ENCODE measurements at regions not wholly inside any gene's neighbourhood (a gene's known extent, or its start where the extent isn't known, plus 50 kb on each side); places are given as distances from the start of the nearest gene placed in this dataset.
"Not testable (repeated sequence)": the region's sequence is repeated elsewhere in the genome, so short reads cannot be mapped to it uniquely, and the experiment has no call there.

DNA sequence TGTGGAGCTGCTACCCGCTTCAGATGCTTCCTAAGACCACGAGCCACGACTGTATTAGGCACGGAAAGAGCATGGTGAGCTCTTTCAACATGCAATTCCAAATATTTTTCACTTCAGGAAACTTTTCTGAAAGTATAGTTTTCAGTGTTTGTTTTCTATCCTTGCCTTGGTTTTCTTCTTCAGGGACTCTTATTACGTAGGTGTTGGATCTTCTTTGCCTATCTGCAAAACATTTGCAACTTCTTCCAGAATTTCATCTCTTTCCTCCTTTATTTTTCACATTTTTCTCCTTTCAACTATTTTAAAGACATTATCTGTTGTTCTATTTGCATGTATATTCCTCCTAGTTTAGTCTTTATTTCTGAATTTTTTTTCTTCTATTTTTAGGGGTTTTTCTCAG, 148.9 kb upstream of the LSM14A start:
- Histone ChIP-seq H3K4me1 (ENCODE audit: control insufficient read depth, insufficient read depth, low read length) (no peaks in the 10 kb centered on the region), H3K4me3 (ENCODE audit: low read length in 2 of 2) (no peak overlapping the region), H3K27ac (ENCODE audit: low read length) (no peak overlapping the region), H3K27me3 (ENCODE audit: control insufficient read depth in 1 of 2, insufficient read depth in 2 of 2, low read length in 2 of 2) (no peaks in the 10 kb centered on the region), H3K9ac (ENCODE audit: low read length in 2 of 2) (no peak overlapping the region), H3K36me3 (ENCODE audit: control insufficient read depth in 2 of 2, insufficient read depth in 2 of 2, low read length in 2 of 2) (no peaks in the 10 kb centered on the region), H3K9me3 (ENCODE audit: control insufficient read depth in 2 of 2, low read length in 2 of 2) (peaks cover 14 to 21% of the 10 kb centered on the region in 2 donors)

DNA sequence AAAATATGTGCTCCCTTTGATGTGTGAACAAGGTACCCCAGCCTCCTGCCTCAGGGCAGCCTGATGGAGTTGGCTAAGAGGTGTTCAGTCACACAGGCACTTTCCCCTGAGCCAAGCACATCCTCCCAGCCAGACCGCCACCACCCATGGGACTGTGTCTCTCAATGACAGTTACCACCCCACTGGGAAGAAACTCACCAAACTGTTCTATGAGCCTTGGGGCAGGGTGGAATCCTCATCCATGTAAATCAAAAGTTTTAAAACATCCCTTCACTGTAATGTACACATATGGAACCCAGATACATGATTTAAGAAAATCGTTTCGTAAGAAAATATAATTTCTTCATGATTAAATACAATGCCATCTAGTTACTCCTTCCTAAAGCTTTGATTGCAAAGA, 138.4 kb upstream of the LSM14A start:
- H3K36me3 ChIP-seq (ENCODE audit: control insufficient read depth in 2 of 2, insufficient read depth in 2 of 2, low read length in 2 of 2) = no peaks in the 10 kb centered on the region
- H3K27ac ChIP-seq (ENCODE audit: low read length) = no peak overlapping the region
- H3K9ac ChIP-seq (ENCODE audit: low read length in 2 of 2) = no peak overlapping the region
- no peaks in the 10 kb centered on the region for H3K9me3 ChIP-seq (ENCODE audit: control insufficient read depth in 2 of 2, low read length in 2 of 2)
- H3K27me3 ChIP-seq (ENCODE audit: control insufficient read depth in 1 of 2, insufficient read depth in 2 of 2, low read length in 2 of 2) = peaks cover 4 to 5% of the 10 kb centered on the region in 2 donors
- H3K4me3 ChIP-seq (ENCODE audit: low read length in 2 of 2) = no peak overlapping the region
- H3K4me1 ChIP-seq (ENCODE audit: control insufficient read depth, insufficient read depth, low read length) = no peaks in the 10 kb centered on the region

DNA sequence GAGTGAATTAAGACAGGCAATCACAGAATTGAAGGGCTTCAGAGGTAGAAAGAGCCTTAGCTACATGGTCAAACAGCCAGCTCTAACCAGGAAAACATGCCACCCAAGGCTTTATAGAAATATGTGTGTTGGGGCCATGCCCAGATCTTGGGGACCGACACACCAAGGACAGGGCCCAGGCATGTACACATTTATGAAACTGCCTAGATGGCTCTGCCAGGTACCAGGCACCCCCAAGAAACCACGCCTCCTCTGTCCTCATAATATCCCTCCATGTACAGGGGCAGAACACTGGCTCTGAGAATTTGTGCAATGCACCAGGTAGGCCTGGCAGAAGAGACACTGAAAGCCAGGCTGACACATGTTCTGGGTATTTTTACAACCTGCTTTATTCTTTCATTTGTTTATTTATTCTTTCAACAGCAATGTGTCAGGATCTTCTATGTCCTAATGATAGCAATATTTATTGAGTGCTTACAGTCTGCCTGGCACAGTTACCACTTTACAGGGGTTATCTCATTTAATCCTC, 137.9 kb upstream of the LSM14A start:
- Histone ChIP-seq H3K27me3 (ENCODE audit: control insufficient read depth in 1 of 2, insufficient read depth in 2 of 2, low read length in 2 of 2) (peaks cover 4 to 5% of the 10 kb centered on the region in 2 donors), H3K27ac (ENCODE audit: low read length) (no peak overlapping the region), H3K9ac (ENCODE audit: low read length in 2 of 2) (no peak overlapping the region), H3K36me3 (ENCODE audit: control insufficient read depth in 2 of 2, insufficient read depth in 2 of 2, low read length in 2 of 2) (no peaks in the 10 kb centered on the region), H3K4me3 (ENCODE audit: low read length in 2 of 2) (no peak overlapping the region), H3K9me3 (ENCODE audit: control insufficient read depth in 2 of 2, low read length in 2 of 2) (no peaks in the 10 kb centered on the region), H3K4me1 (ENCODE audit: control insufficient read depth, insufficient read depth, low read length) (no peaks in the 10 kb centered on the region)

DNA sequence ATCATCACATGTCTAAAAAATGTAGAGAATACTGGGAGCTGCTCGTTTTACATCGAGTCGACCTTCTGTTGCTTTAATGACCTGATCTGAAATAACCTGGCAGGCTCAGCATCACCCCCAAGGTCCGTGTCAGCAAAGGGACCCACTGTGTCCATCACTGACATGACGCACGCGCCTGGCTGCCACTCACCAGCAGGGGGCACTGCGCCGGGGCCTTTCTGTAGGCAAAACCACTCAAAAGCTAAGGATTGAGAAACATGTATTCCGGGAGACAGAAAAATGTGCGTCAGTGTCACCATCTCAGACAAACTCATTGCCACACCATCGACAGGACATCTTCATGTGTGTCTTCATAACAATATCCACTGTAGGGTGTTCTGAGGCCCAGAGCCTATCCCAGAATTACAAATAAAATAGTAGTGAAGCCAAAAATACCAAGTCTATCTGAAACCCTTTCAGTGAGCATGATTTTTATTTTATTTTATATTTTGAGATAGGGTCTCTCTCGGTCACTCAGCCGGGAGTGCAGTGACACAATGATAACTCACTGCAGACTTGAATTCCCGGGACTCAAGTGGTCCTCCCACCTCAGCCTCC, 130.3 kb upstream of the LSM14A start:
- Histone ChIP-seq H3K27ac (ENCODE audit: low read length) (no peak overlapping the region), H3K36me3 (ENCODE audit: control insufficient read depth in 2 of 2, insufficient read depth in 2 of 2, low read length in 2 of 2) (no peaks in the 10 kb centered on the region), H3K9me3 (ENCODE audit: control insufficient read depth in 2 of 2, low read length in 2 of 2) (no peaks in the 10 kb centered on the region), H3K27me3 (ENCODE audit: control insufficient read depth in 1 of 2, insufficient read depth in 2 of 2, low read length in 2 of 2) (peaks cover 0 to 2% of the 10 kb centered on the region in 2 donors), H3K4me3 (ENCODE audit: low read length in 2 of 2) (no peak overlapping the region), H3K9ac (ENCODE audit: low read length in 2 of 2) (no peak overlapping the region), H3K4me1 (ENCODE audit: control insufficient read depth, insufficient read depth, low read length) (peaks cover 3% of the 10 kb centered on the region)

DNA sequence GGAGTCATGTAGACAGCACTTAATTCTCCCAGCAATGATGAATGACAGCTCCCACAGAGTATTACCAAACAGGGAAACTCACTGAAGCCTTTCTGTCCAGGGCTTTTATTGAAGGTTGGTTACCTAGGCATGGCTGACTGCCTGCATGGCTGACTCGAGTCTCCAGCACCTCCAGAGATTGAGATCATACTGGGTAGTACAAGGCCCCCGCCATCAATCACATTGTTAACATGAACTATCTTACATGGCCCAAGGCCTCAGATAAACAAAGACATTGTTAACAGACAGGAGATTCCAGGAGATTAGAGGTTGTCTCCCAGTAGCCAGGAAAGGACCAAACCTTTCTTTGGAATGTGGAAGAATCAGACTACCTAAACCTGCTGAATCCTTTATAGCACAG, 128.3 kb upstream of the LSM14A start:
- Histone ChIP-seq H3K27me3 (ENCODE audit: control insufficient read depth in 1 of 2, insufficient read depth in 2 of 2, low read length in 2 of 2) (no peaks in the 10 kb centered on the region), H3K36me3 (ENCODE audit: control insufficient read depth in 2 of 2, insufficient read depth in 2 of 2, low read length in 2 of 2) (no peaks in the 10 kb centered on the region), H3K9ac (ENCODE audit: low read length in 2 of 2) (no peak overlapping the region), H3K9me3 (ENCODE audit: control insufficient read depth in 2 of 2, low read length in 2 of 2) (no peaks in the 10 kb centered on the region), H3K4me1 (ENCODE audit: control insufficient read depth, insufficient read depth, low read length) (peaks cover 3% of the 10 kb centered on the region), H3K27ac (ENCODE audit: low read length) (no peak overlapping the region), H3K4me3 (ENCODE audit: low read length in 2 of 2) (no peak overlapping the region)

DNA sequence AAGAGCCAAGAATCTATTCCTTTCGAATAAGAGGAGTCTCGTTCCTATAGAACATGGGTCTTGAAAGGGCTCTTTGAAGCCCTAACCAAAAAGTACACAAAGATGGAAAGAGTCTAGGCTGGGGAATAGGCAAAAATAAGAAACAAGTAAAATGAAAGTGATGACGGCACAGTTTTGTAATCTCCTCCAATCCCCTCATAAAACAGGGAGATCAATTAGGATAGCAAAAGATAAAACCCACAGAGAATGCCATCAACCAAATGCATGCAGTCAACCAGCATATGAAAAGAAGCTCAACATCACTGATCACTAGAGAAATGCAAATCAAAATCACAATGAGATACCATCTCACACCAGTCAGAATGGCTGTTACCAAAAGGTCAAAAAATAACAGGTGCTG, 122.4 kb upstream of the LSM14A start:
- Histone ChIP-seq H3K27ac (ENCODE audit: low read length) (no peak overlapping the region), H3K4me3 (ENCODE audit: low read length in 2 of 2) (no peak overlapping the region), H3K9ac (ENCODE audit: low read length in 2 of 2) (no peak overlapping the region), H3K9me3 (ENCODE audit: control insufficient read depth in 2 of 2, low read length in 2 of 2) (no peaks in the 10 kb centered on the region), H3K27me3 (ENCODE audit: control insufficient read depth in 1 of 2, insufficient read depth in 2 of 2, low read length in 2 of 2) (peaks cover 0 to 4% of the 10 kb centered on the region in 2 donors), H3K4me1 (ENCODE audit: control insufficient read depth, insufficient read depth, low read length) (no peaks in the 10 kb centered on the region), H3K36me3 (ENCODE audit: control insufficient read depth in 2 of 2, insufficient read depth in 2 of 2, low read length in 2 of 2) (no peaks in the 10 kb centered on the region)

DNA sequence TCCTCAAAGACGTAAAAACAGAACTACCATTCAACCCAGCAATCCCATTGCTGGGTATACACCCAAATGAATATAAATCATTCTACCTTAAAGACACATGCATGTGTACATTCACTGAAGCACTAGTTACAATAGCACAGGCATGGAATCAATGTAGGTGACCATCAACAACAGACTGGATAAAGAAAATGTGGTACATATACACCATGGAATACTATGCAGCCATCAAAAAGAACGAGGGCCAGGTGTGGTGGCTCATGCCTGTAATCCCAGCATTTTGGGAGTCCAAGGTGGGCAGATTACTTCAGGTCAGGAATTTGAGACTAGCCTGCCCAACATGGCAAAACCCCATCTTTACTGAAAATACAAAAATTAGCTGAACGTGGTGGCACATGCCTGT, 121.9 kb upstream of the LSM14A start:
- H3K9me3 ChIP-seq (ENCODE audit: control insufficient read depth in 2 of 2, low read length in 2 of 2); H3K27me3 ChIP-seq (ENCODE audit: control insufficient read depth in 1 of 2, insufficient read depth in 2 of 2, low read length in 2 of 2); H3K36me3 ChIP-seq (ENCODE audit: control insufficient read depth in 2 of 2, insufficient read depth in 2 of 2, low read length in 2 of 2); H3K4me1 ChIP-seq (ENCODE audit: control insufficient read depth, insufficient read depth, low read length); H3K27ac ChIP-seq (ENCODE audit: low read length); H3K4me3 ChIP-seq (ENCODE audit: low read length in 2 of 2); H3K9ac ChIP-seq (ENCODE audit: low read length in 2 of 2): not testable (repeated sequence)

DNA sequence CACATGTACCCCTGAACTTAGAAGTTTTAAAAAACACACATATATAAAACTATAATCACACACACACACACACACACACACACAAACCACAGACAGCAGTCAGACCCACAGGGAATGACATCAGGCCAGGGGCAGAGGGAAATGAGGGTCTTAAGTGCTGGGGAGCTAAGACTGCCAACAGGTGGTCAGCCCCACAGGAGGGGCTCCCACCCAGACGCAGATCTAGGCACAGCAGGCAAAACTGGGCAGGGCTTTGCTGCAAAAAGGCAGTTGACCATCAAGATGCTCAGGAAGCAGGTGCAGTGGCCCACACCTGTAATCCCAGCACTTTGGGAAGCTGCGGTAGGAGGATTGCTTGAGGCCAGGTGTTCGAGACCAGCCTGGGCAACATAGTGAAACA, 121.0 kb upstream of the LSM14A start:
- H3K9ac ChIP-seq (ENCODE audit: low read length in 2 of 2) = no peak overlapping the region
- no peaks in the 10 kb centered on the region for H3K4me1 ChIP-seq (ENCODE audit: control insufficient read depth, insufficient read depth, low read length)
- H3K4me3 ChIP-seq (ENCODE audit: low read length in 2 of 2) = no peak overlapping the region
- peaks cover 0 to 4% of the 10 kb centered on the region in 2 donors for H3K27me3 ChIP-seq (ENCODE audit: control insufficient read depth in 1 of 2, insufficient read depth in 2 of 2, low read length in 2 of 2)
- no peak overlapping the region for H3K27ac ChIP-seq (ENCODE audit: low read length)
- no peaks in the 10 kb centered on the region for H3K36me3 ChIP-seq (ENCODE audit: control insufficient read depth in 2 of 2, insufficient read depth in 2 of 2, low read length in 2 of 2)
- H3K9me3 ChIP-seq (ENCODE audit: control insufficient read depth in 2 of 2, low read length in 2 of 2) = no peaks in the 10 kb centered on the region

DNA sequence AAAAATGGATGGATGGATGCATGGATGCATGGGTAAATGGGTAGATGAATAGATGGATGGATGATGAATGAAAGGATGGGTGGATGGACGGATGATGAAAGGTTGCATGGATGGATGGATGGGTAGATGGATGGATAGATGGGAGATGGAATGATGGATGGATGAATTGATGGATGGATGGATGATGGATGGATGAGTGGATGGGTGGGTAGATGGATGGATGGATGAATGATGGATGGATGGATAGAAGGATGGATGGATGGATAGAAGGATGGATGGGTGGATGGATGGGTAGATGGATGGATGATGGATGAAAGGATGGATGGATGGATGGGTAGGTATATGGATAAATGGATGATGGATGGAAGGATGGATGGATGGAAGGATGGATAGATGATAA, 115.1 kb upstream of the LSM14A start:
- H3K9ac ChIP-seq (ENCODE audit: low read length in 2 of 2) = no peak overlapping the region
- H3K4me3 ChIP-seq (ENCODE audit: low read length in 2 of 2) = no peak overlapping the region
- no peak overlapping the region for H3K27ac ChIP-seq (ENCODE audit: low read length)
- no peaks in the 10 kb centered on the region for H3K4me1 ChIP-seq (ENCODE audit: control insufficient read depth, insufficient read depth, low read length)
- H3K9me3 ChIP-seq (ENCODE audit: control insufficient read depth in 2 of 2, low read length in 2 of 2) = no peaks in the 10 kb centered on the region
- no peaks in the 10 kb centered on the region for H3K36me3 ChIP-seq (ENCODE audit: control insufficient read depth in 2 of 2, insufficient read depth in 2 of 2, low read length in 2 of 2)
- peaks cover 0 to 4% of the 10 kb centered on the region in 2 donors for H3K27me3 ChIP-seq (ENCODE audit: control insufficient read depth in 1 of 2, insufficient read depth in 2 of 2, low read length in 2 of 2)

DNA sequence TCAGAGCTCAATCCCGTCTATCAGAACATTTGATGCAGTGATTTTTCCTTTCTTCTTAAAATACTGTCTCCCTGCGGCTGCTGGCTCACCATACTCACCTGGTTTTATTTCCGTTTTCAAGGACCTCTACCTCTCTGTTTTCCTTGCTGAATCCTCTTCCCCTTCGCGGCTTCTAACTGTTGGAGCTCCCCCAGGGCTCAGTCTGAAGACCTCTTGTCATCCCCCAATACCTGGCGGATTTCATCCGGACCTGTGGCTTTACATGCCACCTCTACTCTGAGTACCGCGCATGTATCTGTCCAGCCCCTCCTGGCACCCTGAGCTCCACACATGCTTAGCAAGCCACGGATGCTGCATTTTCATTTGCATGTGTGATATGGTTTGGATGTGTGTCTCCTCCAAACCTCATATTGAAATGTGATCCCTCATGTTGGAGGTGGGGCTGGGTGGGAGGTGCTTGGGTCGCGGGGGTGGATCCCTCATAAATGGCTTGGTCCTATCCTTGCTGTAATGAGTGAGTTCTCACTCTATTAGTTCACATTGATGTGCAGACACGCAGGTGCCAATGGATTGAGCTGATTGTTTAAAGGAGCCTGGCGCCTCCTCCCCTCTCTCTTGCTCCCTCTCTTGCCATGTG, 106.2 kb upstream of the LSM14A start:
- Histone ChIP-seq H3K27me3 (ENCODE audit: control insufficient read depth in 1 of 2, insufficient read depth in 2 of 2, low read length in 2 of 2) (peaks cover 0 to 2% of the 10 kb centered on the region in 2 donors), H3K4me1 (ENCODE audit: control insufficient read depth, insufficient read depth, low read length) (no peaks in the 10 kb centered on the region), H3K9me3 (ENCODE audit: control insufficient read depth in 2 of 2, low read length in 2 of 2) (no peaks in the 10 kb centered on the region), H3K9ac (ENCODE audit: low read length in 2 of 2) (no peak overlapping the region), H3K36me3 (ENCODE audit: control insufficient read depth in 2 of 2, insufficient read depth in 2 of 2, low read length in 2 of 2) (no peaks in the 10 kb centered on the region), H3K27ac (ENCODE audit: low read length) (no peak overlapping the region), H3K4me3 (ENCODE audit: low read length in 2 of 2) (no peak overlapping the region)

DNA sequence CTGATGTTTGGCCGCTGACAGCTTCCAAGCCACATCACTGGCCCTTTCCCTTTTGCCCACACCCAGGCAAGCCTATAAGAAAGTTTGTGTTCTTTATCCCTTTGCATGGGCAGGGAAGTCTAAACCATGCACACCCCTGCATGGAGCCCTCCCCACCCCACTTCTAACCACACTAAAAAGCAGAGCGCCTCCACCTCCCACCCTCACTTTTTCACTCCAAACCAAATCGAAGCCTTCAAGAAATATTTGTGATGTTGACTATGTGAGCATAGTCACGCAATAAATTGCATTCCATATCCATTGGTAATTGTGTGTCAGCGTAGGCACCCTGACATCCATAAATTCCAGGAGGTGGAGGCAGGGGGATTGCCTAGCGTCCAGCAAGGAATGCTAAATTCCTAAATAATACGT, 104.4 kb upstream of the LSM14A start:
- Histone ChIP-seq H3K36me3 (ENCODE audit: control insufficient read depth in 2 of 2, insufficient read depth in 2 of 2, low read length in 2 of 2) (no peaks in the 10 kb centered on the region), H3K4me1 (ENCODE audit: control insufficient read depth, insufficient read depth, low read length) (no peaks in the 10 kb centered on the region), H3K27me3 (ENCODE audit: control insufficient read depth in 1 of 2, insufficient read depth in 2 of 2, low read length in 2 of 2) (peaks cover 2 to 4% of the 10 kb centered on the region in 2 donors), H3K9me3 (ENCODE audit: control insufficient read depth in 2 of 2, low read length in 2 of 2) (no peaks in the 10 kb centered on the region), H3K27ac (ENCODE audit: low read length) (no peak overlapping the region), H3K9ac (ENCODE audit: low read length in 2 of 2) (no peak overlapping the region), H3K4me3 (ENCODE audit: low read length in 2 of 2) (no peak overlapping the region)
